HG03025 (cell line): ENCODE measurements at regions not wholly inside any gene's neighbourhood (a gene's known extent, or its start where the extent isn't known, plus 50 kb on each side); places are given as distances from the start of the nearest gene placed in this dataset.

Experiments
- ATAC-seq: cut with Tn5 transposase; IDR thresholded peaks from one replicate; pipeline ENCODE4 v1.9.1; 2021; ENCODE audit warnings: mild to moderate bottlenecking, moderate library complexity; ENCODE audit not compliant: unreplicated experiment, low FRiP score

DNA sequence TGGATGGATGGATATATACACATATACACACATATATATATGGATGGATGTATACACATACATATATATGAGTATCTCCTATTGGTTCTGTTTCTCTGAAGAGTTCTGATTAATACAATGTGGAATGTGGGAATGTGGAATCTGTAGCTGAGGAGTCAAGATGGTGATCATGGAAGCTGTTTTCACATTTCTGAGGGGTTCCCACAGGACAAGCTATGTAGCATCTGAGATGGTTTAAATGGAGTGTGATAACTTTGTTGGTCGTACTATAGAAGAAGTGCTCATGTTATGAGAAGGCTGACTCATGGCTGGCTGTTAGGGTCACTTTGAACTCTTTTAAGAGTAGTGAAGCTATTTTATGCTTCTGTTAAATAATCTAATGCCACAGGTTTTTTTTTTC is 279.7 kb downstream of the MEIS1 start:
- ATAC-seq: no peak

GRCh38 chr2:66717218-66717905 is 282.4 kb downstream of the MEIS1 start:
- no peak for ATAC-seq

GRCh38 chr2:66717973-66718372 is 283.0 kb downstream of the MEIS1 start:
- ATAC-seq: no peak

DNA sequence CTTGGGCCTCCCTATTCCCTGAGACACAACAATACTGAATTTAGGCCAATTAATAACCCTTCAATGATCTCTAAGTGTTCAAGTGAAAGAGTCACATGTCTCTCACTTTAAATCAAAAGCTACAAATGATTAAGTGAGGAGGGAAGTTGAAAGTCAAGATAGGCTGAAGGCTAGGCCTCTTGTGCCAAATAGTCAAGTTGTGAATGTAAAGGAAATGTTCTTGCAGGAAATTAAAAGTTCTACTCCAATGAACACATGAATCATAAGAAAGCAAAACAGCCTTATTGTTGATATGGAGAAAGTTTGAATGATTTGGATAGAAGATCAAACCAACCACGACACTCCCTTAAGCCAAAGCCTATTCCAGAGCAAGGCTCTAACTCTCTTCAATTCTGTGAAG is 286.9 kb downstream of the MEIS1 start:
- no peak for ATAC-seq

- ATAC-seq: no peak
Observed at GRCh38 chr2:66724241-66724640, 289.3 kb downstream of the MEIS1 start.

GRCh38 chr2:66729416-66730330 is 294.7 kb downstream of the MEIS1 start:
- ATAC-seq: no peak

DNA sequence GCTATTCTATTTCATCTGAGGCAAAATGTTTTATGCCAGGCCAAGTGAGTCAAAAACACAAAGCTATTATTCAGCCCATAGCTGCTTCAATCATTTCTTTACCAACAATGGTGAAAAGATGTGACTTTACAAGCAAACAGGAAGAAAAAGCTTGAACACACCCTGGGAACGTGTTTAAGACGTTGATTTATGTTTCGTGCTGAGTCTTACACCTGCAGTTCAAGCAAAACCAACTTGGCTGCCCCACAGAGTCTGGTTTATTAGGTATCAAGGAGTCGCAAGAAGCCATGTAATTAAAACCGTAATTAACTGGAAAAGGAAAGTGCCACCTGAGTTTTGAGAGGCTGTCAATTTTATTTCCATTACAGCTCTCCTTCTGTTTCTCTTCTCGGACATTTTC is 295.5 kb downstream of the MEIS1 start:
- no peak for ATAC-seq

GRCh38 chr2:66733364-66733999 is 298.6 kb downstream of the MEIS1 start:
- ATAC-seq: no peak

DNA sequence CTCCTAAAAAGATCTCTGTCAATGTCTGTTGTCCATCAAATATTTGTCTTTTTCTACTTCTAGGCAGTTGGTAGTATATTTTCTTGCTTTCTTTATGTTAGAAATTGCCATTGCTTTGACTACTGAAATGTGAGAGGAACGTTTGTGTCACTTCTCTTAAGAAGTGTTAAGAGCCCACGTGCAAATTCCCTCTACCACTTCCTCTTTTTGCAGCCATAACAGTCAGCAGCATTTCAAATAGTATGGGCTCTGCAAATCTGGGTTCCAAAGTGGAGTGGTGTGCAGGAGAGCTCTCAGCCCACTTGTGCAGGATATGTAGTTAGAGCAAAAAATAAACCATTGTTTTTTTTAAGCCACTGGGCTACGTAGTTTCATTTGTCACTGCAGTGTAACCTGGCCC is 314.0 kb downstream of the MEIS1 start:
- ATAC-seq: peak; percentile 74

GRCh38 chr2:66749566-66749965 is 314.6 kb downstream of the MEIS1 start:
- no peak for ATAC-seq

- ATAC-seq: no peak
Observed at GRCh38 chr2:66753257-66753656, 318.3 kb downstream of the MEIS1 start.

DNA sequence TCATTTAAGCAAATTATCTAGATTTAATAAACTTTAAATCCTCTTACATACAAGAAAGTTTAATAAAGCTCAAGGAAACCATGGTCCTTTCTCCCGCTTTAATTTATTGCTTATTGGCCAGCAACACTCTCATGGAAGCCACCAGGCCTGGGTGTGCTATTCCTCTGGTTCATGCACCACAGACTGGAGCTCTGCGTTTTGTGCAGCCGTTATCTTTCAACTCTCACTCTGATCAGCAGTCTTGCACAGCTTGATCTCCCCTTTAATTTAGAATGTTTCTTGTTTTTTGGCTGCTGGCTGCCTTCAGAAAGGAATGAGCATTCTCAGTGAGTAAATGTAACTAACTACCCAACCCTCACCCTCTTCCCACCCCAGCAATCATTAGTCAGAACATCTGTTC is 318.7 kb downstream of the MEIS1 start:
- ATAC-seq: no peak

DNA sequence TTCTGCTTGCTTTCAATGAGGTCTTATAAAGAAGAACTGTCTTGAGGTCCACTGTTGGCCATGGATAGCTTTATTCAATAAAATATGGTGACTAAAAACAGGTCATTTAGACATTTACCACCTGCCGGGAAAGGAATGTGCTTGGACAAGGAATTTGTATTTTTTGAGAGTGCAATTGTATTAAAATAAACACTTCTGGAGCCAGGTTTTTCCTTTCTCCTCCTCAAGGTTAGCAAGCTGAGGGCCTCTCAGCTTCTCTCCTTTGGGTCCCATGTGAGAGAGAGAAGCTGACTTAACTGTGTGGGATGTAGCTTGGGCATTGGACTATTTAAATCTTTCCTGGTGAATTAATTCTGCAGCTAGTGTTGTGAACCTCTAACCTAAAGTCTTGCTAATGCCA is 321.0 kb downstream of the MEIS1 start:
- no peak for ATAC-seq

- ATAC-seq: no peak
Observed at GRCh38 chr2:66761826-66762225, 326.9 kb downstream of the MEIS1 start.

- ATAC-seq: no peak
Observed at GRCh38 chr2:66762761-66763160, 327.8 kb downstream of the MEIS1 start.

DNA sequence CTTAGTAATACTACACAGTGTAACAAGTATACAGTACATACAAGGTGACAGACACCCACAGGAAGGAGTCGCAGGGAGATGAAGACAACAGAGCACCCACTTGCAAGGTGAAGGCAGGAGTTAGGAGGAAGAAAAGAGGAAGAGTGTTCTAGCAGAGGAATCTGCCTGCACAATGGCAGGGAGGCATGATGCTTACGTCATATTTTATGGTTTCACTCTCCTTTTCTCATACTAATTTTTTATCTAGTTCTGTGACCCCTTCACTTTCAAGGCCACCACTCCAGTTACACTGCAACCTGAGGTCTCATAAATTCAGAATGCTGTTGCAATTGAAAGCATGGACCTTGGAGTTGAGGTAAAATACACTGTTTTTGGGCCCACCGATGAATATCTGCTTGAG is 331.7 kb downstream of the MEIS1 start:
- ATAC-seq: no peak

- ATAC-seq: no peak
Observed at GRCh38 chr2:66771359-66771976, 336.5 kb downstream of the MEIS1 start.

DNA sequence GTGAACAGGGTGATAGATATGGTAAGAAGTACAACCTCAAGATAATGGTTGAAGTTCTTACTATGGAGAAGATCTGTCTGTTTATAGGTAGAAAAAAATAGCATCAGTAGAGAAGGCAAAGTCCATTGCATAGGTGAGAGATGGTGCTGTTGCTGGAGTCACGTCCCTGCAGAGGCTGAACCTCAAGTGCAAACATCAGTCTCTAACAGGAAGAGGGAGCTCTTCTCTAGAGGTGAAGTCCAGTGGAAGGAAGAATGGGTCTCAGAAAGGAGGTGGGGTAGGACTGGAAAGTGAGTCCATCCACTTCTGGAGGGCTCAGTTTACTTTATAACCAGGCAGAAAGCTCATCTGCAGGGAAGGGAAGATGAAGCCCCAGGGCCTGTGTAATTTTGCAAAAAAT is 337.7 kb downstream of the MEIS1 start:
- ATAC-seq: no peak

- ATAC-seq: no peak
Observed at GRCh38 chr2:66775730-66776422, 341.0 kb downstream of the MEIS1 start.

DNA sequence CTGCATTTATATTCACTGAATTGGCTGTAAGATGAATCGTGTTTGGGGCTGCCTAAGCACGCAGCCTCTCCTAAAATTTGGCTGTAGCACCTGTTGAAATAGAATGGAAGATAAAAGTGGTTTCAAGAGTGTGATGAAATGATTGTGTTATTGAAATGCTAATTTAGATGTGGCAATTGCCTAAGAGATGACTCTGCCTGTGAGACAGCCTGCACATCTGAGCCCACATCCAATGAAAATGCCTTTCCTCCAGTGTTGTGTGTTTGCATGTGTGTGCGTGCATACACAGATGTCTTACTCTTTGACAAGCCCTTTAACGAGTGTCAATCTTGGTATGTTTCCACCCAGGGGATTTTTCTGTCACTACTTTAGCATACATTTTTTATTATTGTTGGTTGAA is 346.9 kb downstream of the MEIS1 start:
- ATAC-seq: no peak
